GM12878 (cell line): ENCODE measurements at regions not wholly inside any gene's neighbourhood (a gene's known extent, or its start where the extent isn't known, plus 50 kb on each side); places are given as distances from the start of the nearest gene placed in this dataset.

ENCODE experiments used
- ATAC-seq: fragments of 200-7000 bp; cut with Tn5 transposase; 3 replicates; pipeline ENCODE4 v1.9.1; 2020; ENCODE audit warnings: mild to moderate bottlenecking, moderate library complexity
- BruUV-seq: library from RNA; stranded (reverse); fragments of 400-500 nt; replicated peaks from 2 replicates; lab custom pipeline; 2021; lab: Mats Ljungman, UMichigan
- CTCF ChIA-PET: fragments of 300-600 bp; sonication (Branson Sonifier 250); formaldehyde crosslinking; extraction: SDS; loops from one replicate; lab custom pipeline; 2021; ENCODE audit warnings: inconsistent platforms; lab: Yijun Ruan, JAX
- POLR2A ChIA-PET: fragments of 350-600 bp; formaldehyde crosslinking; extraction: SDS; loops from one replicate; lab custom pipeline; 2021; ENCODE audit warnings: inconsistent platforms; lab: Charles Lee
- RAD21 ChIA-PET: fragments of 300-600 bp; sonication (Branson Sonifier 250); formaldehyde crosslinking; loops from one replicate; lab custom pipeline; 2023; ENCODE audit warnings: antibody characterized with exemption; ENCODE audit not compliant: unreplicated experiment; lab: Charles Lee
- SMC1A ChIA-PET: fragments of 300-600 bp; sonication (Branson Sonifier 250); formaldehyde crosslinking; loops from one replicate; lab custom pipeline; 2023; ENCODE audit not compliant: unreplicated experiment, uncharacterized antibody; lab: Charles Lee
- DNase-seq: peaks from one replicate; pipeline ENCODE4 v3.0.0-alpha.2; 2011; ENCODE audit warnings: low read depth, low spot score
- FAIRE-seq: peaks from 3 replicates; lab custom pipeline; 2011; peaks lifted over from hg19 to GRCh38; lab: Jason Lieb, UNC
- H2AFZ ChIP-seq: 2 replicates; pipeline ENCODE4 v1.6.0; 2011; ENCODE audit warnings: low read depth, low read length, control low read depth; ENCODE audit not compliant: control insufficient read depth
- H3K27ac ChIP-seq: 2 replicates; pipeline ENCODE4 v1.5.1; 2011; ENCODE audit warnings: control low read depth; ENCODE audit not compliant: control insufficient read depth, insufficient read depth
- H3K27me3 ChIP-seq, 2 experiments: replicated peaks in 1 of 2; 2 replicates each; pipeline versions ENCODE4 v1.6.0 to v1.6.1; 2011; ENCODE audit warnings: low read length in 1 of 2; ENCODE audit not compliant: control insufficient read depth in 2 of 2, insufficient read depth in 2 of 2
- H3K36me3 ChIP-seq, 2 experiments: 2 replicates each; pipeline ENCODE4 v1.5.1; 2011; ENCODE audit warnings: low read length in 1 of 2; ENCODE audit not compliant: control insufficient read depth in 2 of 2, insufficient read depth in 2 of 2
- H3K4me1 ChIP-seq: 2 replicates; pipeline ENCODE4 v1.6.1; 2011; ENCODE audit warnings: mild to moderate bottlenecking, low read length, moderate library complexity, mixed read lengths; ENCODE audit not compliant: control insufficient read depth, insufficient read depth
- H3K4me2 ChIP-seq: 2 replicates; pipeline ENCODE4 v1.6.0; 2011; ENCODE audit warnings: control low read depth; ENCODE audit not compliant: control insufficient read depth, insufficient read depth
- H3K4me3 ChIP-seq: fragments of 200-600 bp; sonication (generic); 2 replicates; pipeline ENCODE4 v1.5.1; 2016
- H3K79me2 ChIP-seq: 2 replicates; pipeline ENCODE4 v1.6.0; 2011; ENCODE audit warnings: low read length; ENCODE audit not compliant: control insufficient read depth, insufficient read depth
- H3K9ac ChIP-seq: 2 replicates; pipeline ENCODE4 v1.8.0; 2011; ENCODE audit warnings: low read length, control low read depth, mixed read lengths; ENCODE audit not compliant: control insufficient read depth, insufficient read depth
- H3K9me3 ChIP-seq: replicated peaks from 3 replicates; pipeline ENCODE4 v1.5.1; 2011; ENCODE audit warnings: mild to moderate bottlenecking, low read length; ENCODE audit not compliant: control insufficient read depth, insufficient read depth
- H4K20me1 ChIP-seq: 2 replicates; pipeline ENCODE4 v1.6.0; 2011; ENCODE audit not compliant: control insufficient read depth, insufficient read depth
- ATF2 ChIP-seq: IDR thresholded peaks from 2 replicates; pipeline ENCODE4 v1.6.1; 2012; ENCODE audit warnings: low read length, inconsistent platforms
- BACH1 ChIP-seq: fragments of 450-650 bp; IDR thresholded peaks from 2 replicates; pipeline ENCODE4 v1.6.1; 2017; ENCODE audit warnings: mild to moderate bottlenecking, borderline replicate concordance
- EGR1 ChIP-seq, 2 experiments: IDR thresholded peaks; 1 replicate in 1 of 2; 2 replicates in 1 of 2; pipeline ENCODE4 v1.6.1; 2011 to 2012; ENCODE audit warnings: low read depth in 2 of 2, low read length in 2 of 2, borderline replicate concordance in 1 of 2, mild to moderate bottlenecking in 1 of 2, moderate library complexity in 1 of 2
- ETV6 ChIP-seq, 2 experiments: fragments of 450-650 bp in 1 of 2; IDR thresholded peaks in 1 of 2; conservative IDR thresholded peaks in 1 of 2; 2 replicates each; pipeline ENCODE4 v1.6.1; 2014; ENCODE audit warnings: antibody characterized with exemption in 1 of 2, borderline replicate concordance in 1 of 2, low read depth in 1 of 2, mild to moderate bottlenecking in 1 of 2, moderate library complexity in 1 of 2
- MXI1 ChIP-seq: fragments of 150-350 bp; IDR thresholded peaks from 2 replicates; pipeline ENCODE4 v1.6.1; 2011; ENCODE audit warnings: low read depth, mild to moderate bottlenecking, inconsistent platforms, low read length, improper control_type of control experiment
- SRF ChIP-seq, 2 experiments: IDR thresholded peaks; 2 replicates each; pipeline ENCODE4 v1.6.1; 2011; ENCODE audit warnings: low read depth in 2 of 2, low read length in 2 of 2, mild to moderate bottlenecking in 1 of 2, moderate library complexity in 1 of 2
- WGBS: methylation state at CpG from one replicate; pipeline ENCODE4 v1.1.6; 2016; ENCODE audit warnings: low lambda C conversion rate; ENCODE audit not compliant: insufficient replicate concordance, insufficient coverage; ENCODE audit errors: missing lambda C conversion rate; 5-methylcytosine and 5-hydroxymethylcytosine counted together
- in situ Hi-C: fragments of 300-500 bp; cut with MboI; formaldehyde crosslinking; loops from 9 replicates; pipeline ENCODE4 v1.14.3; 2018; ENCODE audit warnings: mixed read lengths
- intact Hi-C: fragments of 100-400 bp; cut with micrococcal nuclease; formaldehyde crosslinking; loops from one replicate; pipeline ENCODE4 v1.14.2; 2022; ENCODE audit not compliant: unreplicated experiment
- TF ChIP-seq, protein P1 (sequence below): IDR thresholded peaks from 2 replicates; pipeline ENCODE4 v1.6.1; 2011; ENCODE audit warnings: mild to moderate bottlenecking, low read depth, low read length, moderate library complexity; ENCODE audit not compliant: insufficient replicate concordance
- TF ChIP-seq, protein P2 (sequence below): fragments of 450-650 bp; IDR thresholded peaks from 2 replicates; pipeline ENCODE4 v1.6.1; 2017; ENCODE audit warnings: mild to moderate bottlenecking, low read depth, inconsistent platforms; ENCODE audit not compliant: poor library complexity, severe bottlenecking

- ATAC-seq, result no peak
- POLR2A ChIA-PET, result no interaction called here
- SMC1A ChIA-PET, result interaction anchor here (0.6 kb wide), 1 partner anchor 21 kb away, joined by 4 read pairs; no protein-coding TSS in a partner anchor
Measured at GRCh38 chr12:31210104-31210503, 115.8 kb downstream of the SINHCAF start.

GRCh38 chr12:31210541-31210940, 115.4 kb downstream of the SINHCAF start:
- POLR2A ChIA-PET, result no interaction called here
- intact Hi-C loops, result no loop called here
- Histone ChIP-seq H3K4me1 (no peaks in the 10 kb centered on the region), H3K27me3 (no peaks in the 10 kb centered on the region), H4K20me1 (no peaks in the 10 kb centered on the region), H3K9ac (no peak overlapping the region), H3K9me3 (no peaks in the 10 kb centered on the region), H3K79me2 (no peaks in the 10 kb centered on the region), H2AFZ (no peak overlapping the region), H3K4me2 (no peak overlapping the region), H3K4me3 (no peak overlapping the region), H3K27ac (no peak overlapping the region), H3K36me3 (no peaks in the 10 kb centered on the region)
- SMC1A ChIA-PET, result interaction anchor here (0.6 kb wide), 1 partner anchor 20 kb away, joined by 4 read pairs; no protein-coding TSS in a partner anchor
- ATAC-seq (no peak), DNase-seq (no peak), FAIRE-seq (no peak)
- CTCF ChIA-PET, result interaction anchor here (1.7 kb wide), 1 partner anchor 27 kb away, joined by 4 read pairs; no protein-coding TSS in a partner anchor
- in situ Hi-C loops, result no loop called here
- no TSS peak for BruUV-seq
- RAD21 ChIA-PET, result no interaction called here
- WGBS, result 85% methylated on average over 1 of the region's 1 CpG
- TF ChIP-seq SRF (IDR thresholded peaks at IDR 0.05; ENCODE audit: low read depth in 2 of 2, low read length in 2 of 2) (no peak), ATF2 (no peak), MXI1 (no peak), ETV6 (conservative IDR thresholded peaks at IDR 0.05 in 1 of 2, IDR thresholded peaks at IDR 0.05 in 1 of 2; ENCODE audit: borderline replicate concordance in 1 of 2, low read depth in 1 of 2) (no peak)
- TF ChIP-seq, protein P1, sequence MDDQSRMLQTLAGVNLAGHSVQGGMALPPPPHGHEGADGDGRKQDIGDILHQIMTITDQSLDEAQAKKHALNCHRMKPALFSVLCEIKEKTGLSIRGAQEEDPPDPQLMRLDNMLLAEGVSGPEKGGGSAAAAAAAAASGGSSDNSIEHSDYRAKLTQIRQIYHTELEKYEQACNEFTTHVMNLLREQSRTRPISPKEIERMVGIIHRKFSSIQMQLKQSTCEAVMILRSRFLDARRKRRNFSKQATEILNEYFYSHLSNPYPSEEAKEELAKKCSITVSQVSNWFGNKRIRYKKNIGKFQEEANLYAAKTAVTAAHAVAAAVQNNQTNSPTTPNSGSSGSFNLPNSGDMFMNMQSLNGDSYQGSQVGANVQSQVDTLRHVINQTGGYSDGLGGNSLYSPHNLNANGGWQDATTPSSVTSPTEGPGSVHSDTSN, result no peak
- TF ChIP-seq, protein P2, sequence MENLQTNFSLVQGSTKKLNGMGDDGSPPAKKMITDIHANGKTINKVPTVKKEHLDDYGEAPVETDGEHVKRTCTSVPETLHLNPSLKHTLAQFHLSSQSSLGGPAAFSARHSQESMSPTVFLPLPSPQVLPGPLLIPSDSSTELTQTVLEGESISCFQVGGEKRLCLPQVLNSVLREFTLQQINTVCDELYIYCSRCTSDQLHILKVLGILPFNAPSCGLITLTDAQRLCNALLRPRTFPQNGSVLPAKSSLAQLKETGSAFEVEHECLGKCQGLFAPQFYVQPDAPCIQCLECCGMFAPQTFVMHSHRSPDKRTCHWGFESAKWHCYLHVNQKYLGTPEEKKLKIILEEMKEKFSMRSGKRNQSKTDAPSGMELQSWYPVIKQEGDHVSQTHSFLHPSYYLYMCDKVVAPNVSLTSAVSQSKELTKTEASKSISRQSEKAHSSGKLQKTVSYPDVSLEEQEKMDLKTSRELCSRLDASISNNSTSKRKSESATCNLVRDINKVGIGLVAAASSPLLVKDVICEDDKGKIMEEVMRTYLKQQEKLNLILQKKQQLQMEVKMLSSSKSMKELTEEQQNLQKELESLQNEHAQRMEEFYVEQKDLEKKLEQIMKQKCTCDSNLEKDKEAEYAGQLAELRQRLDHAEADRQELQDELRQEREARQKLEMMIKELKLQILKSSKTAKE, result no peak

More at GRCh38 chr12:31210104-31210503, 115.8 kb downstream of the SINHCAF start:
- Histone ChIP-seq H3K4me3 (no peak overlapping the region), H3K9ac (no peak overlapping the region), H3K9me3 (no peaks in the 10 kb centered on the region), H3K4me2 (no peak overlapping the region), H3K27me3 (no peaks in the 10 kb centered on the region), H4K20me1 (no peaks in the 10 kb centered on the region), H3K79me2 (no peaks in the 10 kb centered on the region), H3K27ac (no peak overlapping the region), H2AFZ (no peak overlapping the region), H3K4me1 (peaks cover 2% of the 10 kb centered on the region; the same call in 1 of the 2 replicates), H3K36me3 (no peaks in the 10 kb centered on the region)
- DNase-seq (no peak), FAIRE-seq (no peak)
- CTCF ChIA-PET, result interaction anchor here (1.7 kb wide), 1 partner anchor 28 kb away, joined by 4 read pairs; no protein-coding TSS in a partner anchor
- TF ChIP-seq BACH1, result no peak
- TF ChIP-seq EGR1 (IDR thresholded peaks at IDR 0.05; ENCODE audit: borderline replicate concordance in 1 of 2, low read depth in 2 of 2, low read length in 2 of 2), result no peak
- TF ChIP-seq, protein P1, result no peak
- in situ Hi-C loops, result no loop called here
- BruUV-seq, result no TSS peak
- intact Hi-C loops, result no loop called here
- RAD21 ChIA-PET, result no interaction called here
- 97% methylated on average over 3 of the region's 3 CpGs for WGBS
